ENCODE measurements at regions not wholly inside any gene's neighbourhood (a gene's known extent, or its start where the extent isn't known, plus 50 kb on each side); places are given as distances from the start of the nearest gene placed in this dataset.

DNA sequence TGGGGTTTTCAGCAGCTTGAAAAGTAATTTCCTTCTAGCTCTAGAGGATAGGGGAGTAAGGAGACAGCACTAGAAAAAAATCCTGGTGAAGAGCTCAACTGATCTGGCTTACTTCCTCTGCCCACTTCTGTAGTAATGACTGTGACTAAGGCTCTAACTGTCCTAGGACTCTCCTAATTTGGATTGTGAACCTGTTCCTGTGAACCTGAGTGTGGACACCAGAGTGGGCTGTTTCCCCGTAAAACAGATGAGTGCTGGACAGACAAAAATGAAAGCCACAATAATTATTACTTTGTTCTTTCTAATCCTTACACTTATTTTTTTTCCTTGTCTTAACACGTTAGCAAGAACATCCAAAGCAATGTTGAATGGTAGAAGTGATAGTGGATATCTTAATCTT is 154.1 kb downstream of the AASDHPPT start:
- peak; percentile 20 to 49 for DNase-seq (ENCODE audit: low read depth in 2 of 2)

DNA sequence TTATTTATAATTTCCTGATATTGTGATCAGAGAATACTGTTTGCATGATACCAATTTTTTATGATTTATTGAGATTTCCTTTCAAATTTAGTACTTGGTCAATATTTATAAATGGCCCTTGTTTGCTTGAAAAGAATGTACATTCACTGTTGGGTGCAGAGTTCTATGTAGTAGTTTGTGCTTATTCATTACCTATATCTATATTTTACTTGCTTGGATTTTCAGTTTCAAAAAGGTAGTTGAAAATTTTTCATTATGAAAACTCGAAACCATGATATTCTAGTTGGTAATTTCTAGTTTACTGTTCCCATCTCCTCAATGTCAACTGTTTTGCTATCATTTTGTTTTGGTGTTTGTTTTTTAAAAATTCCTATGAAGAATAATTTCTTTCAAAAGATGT is 155.7 kb downstream of the AASDHPPT start:
- no peak for TF ChIP-seq EZH2 (IDR thresholded peaks at IDR 0.05; ENCODE audit: low read length, missing control alignments)
- TF ChIP-seq, protein P1, sequence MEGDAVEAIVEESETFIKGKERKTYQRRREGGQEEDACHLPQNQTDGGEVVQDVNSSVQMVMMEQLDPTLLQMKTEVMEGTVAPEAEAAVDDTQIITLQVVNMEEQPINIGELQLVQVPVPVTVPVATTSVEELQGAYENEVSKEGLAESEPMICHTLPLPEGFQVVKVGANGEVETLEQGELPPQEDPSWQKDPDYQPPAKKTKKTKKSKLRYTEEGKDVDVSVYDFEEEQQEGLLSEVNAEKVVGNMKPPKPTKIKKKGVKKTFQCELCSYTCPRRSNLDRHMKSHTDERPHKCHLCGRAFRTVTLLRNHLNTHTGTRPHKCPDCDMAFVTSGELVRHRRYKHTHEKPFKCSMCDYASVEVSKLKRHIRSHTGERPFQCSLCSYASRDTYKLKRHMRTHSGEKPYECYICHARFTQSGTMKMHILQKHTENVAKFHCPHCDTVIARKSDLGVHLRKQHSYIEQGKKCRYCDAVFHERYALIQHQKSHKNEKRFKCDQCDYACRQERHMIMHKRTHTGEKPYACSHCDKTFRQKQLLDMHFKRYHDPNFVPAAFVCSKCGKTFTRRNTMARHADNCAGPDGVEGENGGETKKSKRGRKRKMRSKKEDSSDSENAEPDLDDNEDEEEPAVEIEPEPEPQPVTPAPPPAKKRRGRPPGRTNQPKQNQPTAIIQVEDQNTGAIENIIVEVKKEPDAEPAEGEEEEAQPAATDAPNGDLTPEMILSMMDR (conservative IDR thresholded peaks at IDR 0.05 in 1 of 2, IDR thresholded peaks at IDR 0.05 in 1 of 2; ENCODE audit: low read depth in 1 of 2, low read length in 2 of 2): no peak
- DNase-seq (ENCODE audit: low read depth in 2 of 2): no peak
- no peak overlapping the region for H3K4me2 ChIP-seq (ENCODE audit: extremely low read depth, insufficient read depth, low read length)
- no peaks in the 10 kb centered on the region for H3K27me3 ChIP-seq (ENCODE audit: control insufficient read depth, insufficient read depth, low read length)
- H4K20me1 ChIP-seq (ENCODE audit: control insufficient read depth, extremely low read depth, insufficient read depth, low read length): no peaks in the 10 kb centered on the region
- no peaks in the 10 kb centered on the region for H3K79me2 ChIP-seq (ENCODE audit: control insufficient read depth, insufficient read depth, low read length)
- no peak overlapping the region for H3K9ac ChIP-seq (ENCODE audit: insufficient read depth, low read length)
- H3K36me3 ChIP-seq (ENCODE audit: control insufficient read depth, insufficient read depth, low read length): no peaks in the 10 kb centered on the region
- no peaks in the 10 kb centered on the region for H3K9me3 ChIP-seq (ENCODE audit: control insufficient read depth, insufficient read depth, low read depth, low read length)
- no peaks in the 10 kb centered on the region for H3K4me1 ChIP-seq (ENCODE audit: control insufficient read depth, extremely low read depth, insufficient read depth, low read length)
- no peak overlapping the region for H3K27ac ChIP-seq (ENCODE audit: insufficient read depth, low read length)
- H3K4me3 ChIP-seq (replicated peaks in 1 of 4; ENCODE audit: control extremely low read depth in 1 of 4, insufficient read depth in 1 of 4, low read depth in 3 of 4, low read length in 4 of 4): no peak overlapping the region
- no peak overlapping the region for H2AFZ ChIP-seq (ENCODE audit: low read length)

More for the DNA sequence above, 154.1 kb downstream of the AASDHPPT start:
- no peaks in the 10 kb centered on the region for H4K20me1 ChIP-seq (ENCODE audit: control insufficient read depth, extremely low read depth, insufficient read depth, low read length)
- no peaks in the 10 kb centered on the region for H3K4me1 ChIP-seq (ENCODE audit: control insufficient read depth, extremely low read depth, insufficient read depth, low read length)
- no peaks in the 10 kb centered on the region for H3K79me2 ChIP-seq (ENCODE audit: control insufficient read depth, insufficient read depth, low read length)
- H3K4me3 ChIP-seq (replicated peaks in 1 of 4; ENCODE audit: control extremely low read depth in 1 of 4, insufficient read depth in 1 of 4, low read depth in 3 of 4, low read length in 4 of 4): no peak overlapping the region
- H3K27ac ChIP-seq (ENCODE audit: insufficient read depth, low read length): no peak overlapping the region
- no peak overlapping the region for H2AFZ ChIP-seq (ENCODE audit: low read length)
- H3K4me2 ChIP-seq (ENCODE audit: extremely low read depth, insufficient read depth, low read length): no peak overlapping the region
- H3K36me3 ChIP-seq (ENCODE audit: control insufficient read depth, insufficient read depth, low read length): no peaks in the 10 kb centered on the region
- TF ChIP-seq, protein P1 (conservative IDR thresholded peaks at IDR 0.05 in 1 of 2, IDR thresholded peaks at IDR 0.05 in 1 of 2; ENCODE audit: low read depth in 1 of 2, low read length in 2 of 2): peak; percentile 35 to 42
- TF ChIP-seq EZH2 (IDR thresholded peaks at IDR 0.05; ENCODE audit: low read length, missing control alignments): no peak
- no peaks in the 10 kb centered on the region for H3K9me3 ChIP-seq (ENCODE audit: control insufficient read depth, insufficient read depth, low read depth, low read length)
- no peak overlapping the region for H3K9ac ChIP-seq (ENCODE audit: insufficient read depth, low read length)
- H3K27me3 ChIP-seq (ENCODE audit: control insufficient read depth, insufficient read depth, low read length): no peaks in the 10 kb centered on the region

DNA sequence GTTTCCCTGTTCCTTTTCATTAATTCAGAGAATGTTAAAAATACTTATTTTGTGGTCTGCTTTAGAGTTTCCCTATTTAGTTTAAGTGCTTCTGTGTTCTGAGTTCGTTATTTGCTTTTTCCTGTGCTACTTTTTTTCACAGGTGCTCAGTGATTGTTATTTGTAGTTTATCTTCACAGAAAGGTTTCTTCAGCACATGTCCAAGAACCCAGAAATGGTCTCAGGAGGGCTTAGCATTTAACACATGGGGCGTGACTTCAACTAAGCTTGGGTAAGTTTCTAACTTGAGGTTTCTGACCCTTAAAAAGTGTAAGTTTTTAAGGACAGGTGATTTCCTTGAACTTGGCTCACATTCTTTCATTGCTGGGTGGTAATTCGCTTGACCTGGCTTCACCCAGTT is 157.3 kb downstream of the AASDHPPT start:
- Histone ChIP-seq H3K9me3 (ENCODE audit: control insufficient read depth, insufficient read depth, low read depth, low read length) (no peaks in the 10 kb centered on the region), H3K27me3 (ENCODE audit: control insufficient read depth, insufficient read depth, low read length) (no peaks in the 10 kb centered on the region), H3K27ac (ENCODE audit: insufficient read depth, low read length) (no peak overlapping the region), H3K4me1 (ENCODE audit: control insufficient read depth, extremely low read depth, insufficient read depth, low read length) (no peaks in the 10 kb centered on the region), H3K4me2 (ENCODE audit: extremely low read depth, insufficient read depth, low read length) (no peak overlapping the region), H2AFZ (ENCODE audit: low read length) (no peak overlapping the region), H3K9ac (ENCODE audit: insufficient read depth, low read length) (no peak overlapping the region), H3K4me3 (replicated peaks in 1 of 4; ENCODE audit: control extremely low read depth in 1 of 4, insufficient read depth in 1 of 4, low read depth in 3 of 4, low read length in 4 of 4) (no peak overlapping the region), H3K36me3 (ENCODE audit: control insufficient read depth, insufficient read depth, low read length) (no peaks in the 10 kb centered on the region), H3K79me2 (ENCODE audit: control insufficient read depth, insufficient read depth, low read length) (no peaks in the 10 kb centered on the region), H4K20me1 (ENCODE audit: control insufficient read depth, extremely low read depth, insufficient read depth, low read length) (no peaks in the 10 kb centered on the region)
- no peak for DNase-seq (ENCODE audit: low read depth in 2 of 2)
- no peak for TF ChIP-seq EZH2 (IDR thresholded peaks at IDR 0.05; ENCODE audit: low read length, missing control alignments)
- TF ChIP-seq, protein P1 (conservative IDR thresholded peaks at IDR 0.05 in 1 of 2, IDR thresholded peaks at IDR 0.05 in 1 of 2; ENCODE audit: low read depth in 1 of 2, low read length in 2 of 2): no peak
